ENCODE measurements at regions not wholly inside any gene's neighbourhood (a gene's known extent, or its start where the extent isn't known, plus 50 kb on each side); places are given as distances from the start of the nearest gene placed in this dataset.

GRCh38 chr10:3415878-3416605, 243.5 kb upstream of the PITRM1 start:
- Mint-ChIP-seq H3K27me3 (ENCODE audit: unreplicated experiment) (peaks cover 2% of the 10 kb centered on the region), H3K27ac (ENCODE audit: unreplicated experiment) (no peak overlapping the region), H3K36me3 (ENCODE audit: low read depth, unreplicated experiment) (peaks cover 5% of the 10 kb centered on the region), H3K4me1 (ENCODE audit: unreplicated experiment) (peaks cover 20% of the 10 kb centered on the region), H3K9me3 (ENCODE audit: unreplicated experiment) (peaks cover 2% of the 10 kb centered on the region), H3K4me3 (ENCODE audit: unreplicated experiment) (no peak overlapping the region)
- DNase-seq (ENCODE audit: low spot score) = no peak
- no peak for TF ChIP-seq CTCF (IDR thresholded peaks at IDR 0.05; ENCODE audit: unreplicated experiment)

DNA sequence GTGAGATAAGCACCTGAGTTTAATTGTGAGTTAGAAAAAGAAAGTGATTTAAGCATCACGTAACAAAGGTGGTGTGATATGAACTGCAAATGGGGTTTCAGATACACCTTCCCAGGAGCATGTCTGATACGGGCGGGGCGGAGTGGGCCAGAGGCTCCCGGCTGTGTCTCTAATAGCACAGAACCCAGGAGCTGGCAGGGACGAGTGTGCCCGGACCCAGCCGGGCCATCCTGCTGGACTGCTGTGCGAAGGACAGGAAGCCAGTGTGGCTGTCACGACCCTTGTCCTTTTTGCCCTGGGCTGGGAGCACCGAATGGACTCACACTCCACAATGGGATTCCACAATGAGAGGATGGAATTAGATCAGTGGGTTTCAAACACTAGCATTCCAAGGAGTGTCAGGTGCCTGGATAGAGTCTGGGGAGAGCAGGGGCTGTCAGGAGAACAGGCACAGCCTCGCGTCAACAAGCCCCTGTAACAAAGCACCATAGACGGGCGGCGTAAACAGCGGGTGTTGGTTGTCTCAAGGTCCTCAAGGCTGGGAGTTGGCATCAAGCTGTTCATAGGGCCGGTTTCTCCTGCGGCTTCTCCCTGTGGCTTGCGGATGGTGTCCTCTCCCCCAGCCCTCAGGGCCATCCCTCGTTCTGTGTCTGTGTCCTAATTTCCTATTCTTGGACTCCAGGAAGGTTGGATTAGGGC, 242.6 kb upstream of the PITRM1 start:
- H3K27me3 Mint-ChIP-seq (ENCODE audit: unreplicated experiment) = peaks cover 2% of the 10 kb centered on the region
- H3K36me3 Mint-ChIP-seq (ENCODE audit: low read depth, unreplicated experiment) = peaks cover 8% of the 10 kb centered on the region

GRCh38 chr10:3414667-3415023, 242.1 kb upstream of the PITRM1 start:
- Mint-ChIP-seq H3K4me3 (ENCODE audit: unreplicated experiment) (no peak overlapping the region), H3K9me3 (ENCODE audit: unreplicated experiment) (peaks cover 5% of the 10 kb centered on the region), H3K36me3 (ENCODE audit: low read depth, unreplicated experiment) (peaks cover 8% of the 10 kb centered on the region), H3K27ac (ENCODE audit: unreplicated experiment) (no peak overlapping the region), H3K4me1 (ENCODE audit: unreplicated experiment) (peaks cover 15% of the 10 kb centered on the region), H3K27me3 (ENCODE audit: unreplicated experiment) (peaks cover 2% of the 10 kb centered on the region)
- no peak for DNase-seq (ENCODE audit: low spot score)
- TF ChIP-seq CTCF (IDR thresholded peaks at IDR 0.05; ENCODE audit: unreplicated experiment) = no peak

More for the DNA sequence above, 242.6 kb upstream of the PITRM1 start:
- Mint-ChIP-seq H3K27ac (ENCODE audit: unreplicated experiment) (no peak overlapping the region), H3K4me3 (ENCODE audit: unreplicated experiment) (no peak overlapping the region), H3K4me1 (ENCODE audit: unreplicated experiment) (peaks cover 15% of the 10 kb centered on the region), H3K9me3 (ENCODE audit: unreplicated experiment) (peaks cover 5% of the 10 kb centered on the region)
- no peak for DNase-seq (ENCODE audit: low spot score)
- no peak for TF ChIP-seq CTCF (IDR thresholded peaks at IDR 0.05; ENCODE audit: unreplicated experiment)

GRCh38 chr10:3413937-3414666, 241.5 kb upstream of the PITRM1 start:
- no peak for TF ChIP-seq CTCF (IDR thresholded peaks at IDR 0.05; ENCODE audit: unreplicated experiment)
- H3K4me3 Mint-ChIP-seq (ENCODE audit: unreplicated experiment) = peak overlapping the region; percentile 50
- peaks cover 15% of the 10 kb centered on the region for H3K4me1 Mint-ChIP-seq (ENCODE audit: unreplicated experiment)
- no peak for DNase-seq (ENCODE audit: low spot score)
- H3K27ac Mint-ChIP-seq (ENCODE audit: unreplicated experiment) = peak overlapping the region; percentile 50
- peaks cover 5% of the 10 kb centered on the region for H3K9me3 Mint-ChIP-seq (ENCODE audit: unreplicated experiment)
- peaks cover 8% of the 10 kb centered on the region for H3K36me3 Mint-ChIP-seq (ENCODE audit: low read depth, unreplicated experiment)
- peaks cover 2% of the 10 kb centered on the region for H3K27me3 Mint-ChIP-seq (ENCODE audit: unreplicated experiment)

Measured in endothelial cell (in vitro differentiated cells).